ENCODE measurements at regions not wholly inside any gene's neighbourhood (a gene's known extent, or its start where the extent isn't known, plus 50 kb on each side); places are given as distances from the start of the nearest gene placed in this dataset.

DNA sequence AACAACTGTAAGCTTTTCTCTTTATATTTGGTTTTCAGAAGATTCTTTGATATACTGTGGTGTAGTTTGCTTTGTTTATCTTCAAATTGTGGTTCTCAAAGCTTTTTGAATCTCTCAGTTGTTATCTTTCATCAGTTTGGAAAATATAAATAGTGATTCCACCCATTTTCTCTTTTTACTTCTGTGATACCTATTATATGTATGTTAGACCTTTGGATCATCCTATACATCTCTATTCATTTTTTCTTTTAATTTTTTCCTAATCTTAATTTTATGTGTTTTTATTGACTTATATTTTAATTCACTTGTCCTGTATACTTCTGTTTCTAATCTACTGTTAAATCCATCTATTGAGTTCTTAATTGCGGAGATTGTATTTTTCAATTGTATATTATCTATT, 160.7 kb upstream of the COL8A1 start:
- Histone ChIP-seq H3K4me3 (replicated peaks in 1 of 3; ENCODE audit: insufficient read depth in 1 of 3, low read depth in 2 of 3, low read length in 3 of 3) (no peak overlapping the region), H3K79me2 (ENCODE audit: insufficient read depth, low read length) (no peaks in the 10 kb centered on the region), H3K27me3 (ENCODE audit: control insufficient read depth in 1 of 2, insufficient read depth in 2 of 2, low read length in 2 of 2) (no peaks in the 10 kb centered on the region), H3K9ac (ENCODE audit: insufficient read depth, low read depth, low read length) (no peak overlapping the region), H3K4me1 (ENCODE audit: insufficient read depth, low read length) (no peaks in the 10 kb centered on the region), H4K20me1 (ENCODE audit: insufficient read depth, low read length) (no peaks in the 10 kb centered on the region), H3K36me3 (replicated peaks in 1 of 2; ENCODE audit: control insufficient read depth in 1 of 2, insufficient read depth in 2 of 2, low read length in 2 of 2) (no peaks in the 10 kb centered on the region), H3K9me3 (ENCODE audit: low read length) (peaks cover 19% of the 10 kb centered on the region), H2AFZ (ENCODE audit: low read length) (no peak overlapping the region), H3K4me2 (ENCODE audit: low read depth, low read length) (no peak overlapping the region), H3K27ac (ENCODE audit: extremely low read length, insufficient read depth, low read length) (no peak overlapping the region)
- POLR2A ChIA-PET, result no interaction called here
- BruUV-seq (replicated peaks), result no TSS peak
- TF ChIP-seq ZNF644 (CRISPR knock-in tag; IDR thresholded peaks at IDR 0.05; ENCODE audit: low read depth), result no peak
- TF ChIP-seq MXD4 (CRISPR knock-in tag; IDR thresholded peaks at IDR 0.05), result no peak
- no peak for TF ChIP-seq DR1 (CRISPR knock-in tag; IDR thresholded peaks at IDR 0.05)
- no peak for TF ChIP-seq YEATS4 (CRISPR knock-in tag; IDR thresholded peaks at IDR 0.05; ENCODE audit: borderline replicate concordance)
- TF ChIP-seq NCOA1 (CRISPR knock-in tag; IDR thresholded peaks at IDR 0.05), result no peak
- no peak for TF ChIP-seq SPEN (CRISPR knock-in tag; IDR thresholded peaks at IDR 0.05; ENCODE audit: low read depth)
- TF ChIP-seq RBFOX2 (IDR thresholded peaks at IDR 0.05; ENCODE audit: low read depth, low read length), result no peak
- no peak for TF ChIP-seq ATF1 (CRISPR knock-in tag; IDR thresholded peaks at IDR 0.05)
- no peak for TF ChIP-seq ZFP1 (CRISPR knock-in tag; IDR thresholded peaks at IDR 0.05)
- TF ChIP-seq, protein P1, sequence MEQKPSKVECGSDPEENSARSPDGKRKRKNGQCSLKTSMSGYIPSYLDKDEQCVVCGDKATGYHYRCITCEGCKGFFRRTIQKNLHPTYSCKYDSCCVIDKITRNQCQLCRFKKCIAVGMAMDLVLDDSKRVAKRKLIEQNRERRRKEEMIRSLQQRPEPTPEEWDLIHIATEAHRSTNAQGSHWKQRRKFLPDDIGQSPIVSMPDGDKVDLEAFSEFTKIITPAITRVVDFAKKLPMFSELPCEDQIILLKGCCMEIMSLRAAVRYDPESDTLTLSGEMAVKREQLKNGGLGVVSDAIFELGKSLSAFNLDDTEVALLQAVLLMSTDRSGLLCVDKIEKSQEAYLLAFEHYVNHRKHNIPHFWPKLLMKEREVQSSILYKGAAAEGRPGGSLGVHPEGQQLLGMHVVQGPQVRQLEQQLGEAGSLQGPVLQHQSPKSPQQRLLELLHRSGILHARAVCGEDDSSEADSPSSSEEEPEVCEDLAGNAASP (CRISPR knock-in tag; IDR thresholded peaks at IDR 0.05; ENCODE audit: borderline replicate concordance), result no peak
- TF ChIP-seq HIVEP1 (CRISPR knock-in tag; IDR thresholded peaks at IDR 0.05), result no peak
- FAIRE-seq (no peak), ATAC-seq (no peak), DNase-seq (ENCODE audit: low spot score) (no peak)
- 7% methylated on average over 1 of the region's 1 CpG for WGBS (ENCODE audit: low lambda C conversion rate)
- intact Hi-C loops (cut with micrococcal nuclease; ENCODE audit: unreplicated experiment) (no loop called here), in situ Hi-C loops (cut with HindIII; ENCODE audit: extremely low pct_ligation_motif_present, low pct_unique_long_range_greater_than_20kb) (no loop called here)
- CTCF ChIA-PET (ENCODE audit: low intra/inter-chr PET ratio, low total read pairs), result no interaction called here

Measured in HepG2 (cell line).